ENCODE measurements at regions not wholly inside any gene's neighbourhood (a gene's known extent, or its start where the extent isn't known, plus 50 kb on each side); places are given as distances from the start of the nearest gene placed in this dataset.
"Not testable (repeated sequence)": the region's sequence is repeated elsewhere in the genome, so short reads cannot be mapped to it uniquely, and the experiment has no call there.

- H3K27ac ChIP-seq = no peak overlapping the region
- no peak for DNase-seq (ENCODE audit: low spot score)
- H3K4me1 ChIP-seq (ENCODE audit: control insufficient read depth in 1 of 2, low read depth in 2 of 2) = peaks cover 18 to 57% of the 10 kb centered on the region in 2 donors
- H3K4me3 ChIP-seq = no peak overlapping the region
- no peaks in the 10 kb centered on the region for H3K36me3 ChIP-seq
- TF ChIP-seq CTCF (IDR thresholded peaks at IDR 0.05) = no peak
- no peaks in the 10 kb centered on the region for H3K27me3 ChIP-seq (replicated peaks; ENCODE audit: insufficient read depth)
- ATAC-seq (ENCODE audit: insufficient number of reproducible peaks, low FRiP score, low read depth) = no peak
- H3K9me3 ChIP-seq = no peaks in the 10 kb centered on the region
These were observed 57.1 kb upstream of the MBNL1 start for GRCh38 chr3:152211655-152212054.

DNA sequence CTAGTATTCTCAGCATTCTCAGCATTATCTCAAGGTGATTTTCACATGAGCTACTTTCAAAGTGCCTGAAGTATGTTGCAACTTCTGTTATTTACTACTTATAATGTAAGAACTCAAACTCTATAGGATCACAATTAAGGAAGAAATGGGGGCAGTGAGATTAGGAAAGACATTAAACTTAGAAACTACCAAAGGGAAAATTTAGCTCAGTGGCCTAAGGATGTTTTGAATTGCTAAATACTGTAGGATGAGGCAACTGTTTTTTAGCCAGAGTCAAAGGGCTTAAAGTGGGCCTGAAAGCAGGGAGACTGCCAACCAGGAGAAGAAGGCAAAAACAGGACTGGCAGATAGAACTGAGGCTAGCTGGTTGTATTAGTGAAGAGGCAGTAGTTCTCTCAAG is 55.5 kb upstream of the MBNL1 start:
- H3K36me3 ChIP-seq = no peaks in the 10 kb centered on the region
- peaks cover 11 to 44% of the 10 kb centered on the region in 2 donors for H3K4me1 ChIP-seq (ENCODE audit: control insufficient read depth in 1 of 2, low read depth in 2 of 2)
- H3K27me3 ChIP-seq (replicated peaks; ENCODE audit: insufficient read depth) = no peaks in the 10 kb centered on the region
- H3K4me3 ChIP-seq = no peak overlapping the region
- TF ChIP-seq CTCF (IDR thresholded peaks at IDR 0.05) = no peak
- ATAC-seq (ENCODE audit: insufficient number of reproducible peaks, low FRiP score, low read depth) (no peak), DNase-seq (ENCODE audit: low spot score) (no peak)
- H3K27ac ChIP-seq = peak overlapping the region; percentile 31 to 71
- H3K9me3 ChIP-seq = no peaks in the 10 kb centered on the region

DNA sequence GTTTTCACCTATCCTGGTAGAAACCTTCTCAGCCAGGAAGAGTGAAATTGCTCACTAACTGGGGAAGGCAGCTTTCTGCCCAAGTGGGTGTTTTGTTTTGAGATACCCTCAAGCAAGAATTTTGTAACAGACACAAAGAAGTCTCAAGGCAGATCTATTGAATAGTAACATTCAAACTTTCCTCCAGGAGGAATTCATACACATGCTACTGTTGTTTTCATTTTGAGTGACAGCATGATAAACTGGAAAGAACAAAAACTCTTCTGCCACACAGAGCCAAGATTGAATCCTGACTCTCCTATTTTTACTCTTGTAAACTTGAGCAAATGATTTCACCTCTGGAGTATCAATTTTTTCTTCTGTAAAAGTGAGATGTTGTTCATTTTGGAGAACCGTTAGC is 54.8 kb upstream of the MBNL1 start:
- Histone ChIP-seq H3K9me3 (no peaks in the 10 kb centered on the region), H3K4me3 (no peak overlapping the region), H3K36me3 (no peaks in the 10 kb centered on the region), H3K4me1 (ENCODE audit: control insufficient read depth in 1 of 2, low read depth in 2 of 2) (peaks cover 15 to 44% of the 10 kb centered on the region in 2 donors), H3K27ac (peak overlapping the region; percentile 31 to 71), H3K27me3 (replicated peaks; ENCODE audit: insufficient read depth) (no peaks in the 10 kb centered on the region)
- no peak for DNase-seq (ENCODE audit: low spot score)
- TF ChIP-seq CTCF (IDR thresholded peaks at IDR 0.05) = no peak
- no peak for ATAC-seq (ENCODE audit: insufficient number of reproducible peaks, low FRiP score, low read depth)

DNA sequence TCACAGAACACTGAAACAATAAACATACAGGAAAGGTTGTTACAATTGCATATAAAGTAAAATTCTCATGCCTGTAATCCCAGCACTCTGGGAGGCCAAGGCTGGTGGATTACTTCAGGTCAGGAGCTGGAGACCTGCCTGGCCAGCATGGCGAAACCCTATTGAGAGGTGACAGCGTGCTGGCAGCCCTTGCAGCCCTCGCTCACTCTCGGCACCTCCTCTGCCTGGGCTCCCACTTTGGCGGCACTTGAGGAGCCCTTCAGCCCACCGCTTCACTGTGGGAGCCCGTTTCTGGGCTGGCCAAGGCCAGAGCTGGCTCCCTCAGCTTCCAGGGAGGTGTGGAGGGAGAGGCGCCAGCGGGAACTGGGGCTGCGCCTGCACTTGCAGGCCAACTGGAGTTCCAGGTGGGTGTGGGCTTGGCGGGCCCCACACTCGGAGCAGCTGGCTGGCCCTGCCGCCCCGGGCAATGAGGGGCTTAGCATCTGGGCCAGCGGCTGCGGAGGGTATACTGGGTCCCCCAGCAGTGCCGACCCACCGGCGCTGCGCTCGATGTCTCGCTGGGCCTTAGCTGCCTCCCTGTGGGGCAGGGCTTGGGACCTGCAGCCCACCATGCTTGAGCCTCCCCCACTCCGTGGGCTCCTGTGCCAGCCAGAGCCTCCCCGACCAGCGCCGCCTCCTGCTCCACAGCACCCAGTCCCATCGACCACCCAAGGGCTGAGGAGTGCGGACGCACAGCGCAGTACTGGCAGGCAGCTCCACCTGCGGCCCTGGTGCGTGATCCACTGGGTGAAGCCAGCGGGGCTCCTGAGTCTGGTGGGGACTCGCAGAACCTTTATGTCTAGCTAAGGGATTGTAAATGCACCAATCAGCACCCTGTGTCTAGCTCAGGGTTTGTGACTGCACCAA is 51.5 kb upstream of the MBNL1 start:
- not testable (repeated sequence) for H3K27me3 ChIP-seq (replicated peaks; ENCODE audit: insufficient read depth); ATAC-seq (ENCODE audit: insufficient number of reproducible peaks, low FRiP score, low read depth); H3K9me3 ChIP-seq; H3K36me3 ChIP-seq; H3K4me3 ChIP-seq; DNase-seq (ENCODE audit: low spot score)
- Histone ChIP-seq H3K4me1 (ENCODE audit: control insufficient read depth in 1 of 2, low read depth in 2 of 2) (peaks cover 32 to 64% of the 10 kb centered on the region in 2 donors), H3K27ac (peak overlapping the region; percentile 15 to 31)

GRCh38 chr3:152218602-152219001 is 50.1 kb upstream of the MBNL1 start:
- Histone ChIP-seq H3K9me3 (no peaks in the 10 kb centered on the region), H3K4me1 (ENCODE audit: control insufficient read depth in 1 of 2, low read depth in 2 of 2) (peaks cover 28 to 63% of the 10 kb centered on the region in 2 donors), H3K4me3 (no peak overlapping the region), H3K27ac (peak overlapping the region in 1 of 2 donors; percentile 62), H3K27me3 (replicated peaks; ENCODE audit: insufficient read depth) (no peaks in the 10 kb centered on the region), H3K36me3 (no peaks in the 10 kb centered on the region)
- no peak for ATAC-seq (ENCODE audit: insufficient number of reproducible peaks, low FRiP score, low read depth)
- TF ChIP-seq CTCF (IDR thresholded peaks at IDR 0.05) = no peak
- DNase-seq (ENCODE audit: low spot score) = no peak
